ENCODE measurements at regions not wholly inside any gene's neighbourhood (a gene's known extent, or its start where the extent isn't known, plus 50 kb on each side); places are given as distances from the start of the nearest gene placed in this dataset.

DNA sequence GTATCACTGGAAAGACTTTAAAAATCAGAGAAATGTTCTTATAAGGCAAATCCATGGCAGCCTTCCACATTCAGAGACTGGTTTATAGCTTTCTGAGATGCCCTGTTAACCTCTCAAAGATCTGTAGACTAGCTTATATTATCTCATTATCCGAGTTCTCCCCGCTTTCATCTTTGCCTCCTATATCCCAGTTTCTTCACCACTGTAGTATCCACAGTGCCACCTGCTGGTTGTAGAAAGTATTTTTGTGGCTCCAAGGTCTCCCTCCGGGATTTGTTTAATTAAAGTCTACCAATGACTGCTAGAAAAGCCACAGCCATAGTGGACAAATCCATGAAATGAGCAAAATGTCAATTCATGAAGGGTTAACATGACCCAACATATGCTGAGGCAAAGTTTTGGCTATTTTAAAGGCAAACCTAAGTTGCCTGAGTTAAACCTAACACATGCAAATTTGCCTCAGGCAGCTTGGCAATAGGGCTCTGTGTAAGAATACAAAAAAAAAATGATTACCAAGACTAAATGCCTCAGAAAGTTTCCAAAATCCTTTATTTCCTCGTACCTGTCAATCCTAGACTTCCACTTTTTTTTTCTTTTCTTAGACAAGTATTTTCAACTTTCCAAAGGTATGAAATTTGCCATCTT is 218.8 kb upstream of the BMP4 start:
- no peak for ATAC-seq

DNA sequence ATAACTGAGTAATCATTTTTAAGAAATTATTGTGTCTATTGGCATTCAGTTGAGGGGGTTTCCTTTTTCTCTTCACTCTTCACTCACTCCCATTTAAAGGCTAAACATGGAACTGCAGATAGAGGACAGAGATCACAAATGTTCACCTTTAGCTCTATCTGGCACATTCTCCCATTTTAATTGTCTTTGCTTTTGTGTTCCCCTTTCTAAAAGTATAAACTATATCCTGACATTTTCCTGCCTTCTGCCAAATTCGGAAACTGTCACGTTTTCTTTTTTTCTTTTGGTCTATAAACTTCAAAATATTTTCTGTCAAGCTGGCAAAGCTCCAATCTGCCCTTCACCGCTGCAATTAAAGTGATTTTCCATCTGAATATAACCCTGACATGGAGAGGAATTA is 219.8 kb upstream of the CDKN3 start:
- no peak for ATAC-seq

DNA sequence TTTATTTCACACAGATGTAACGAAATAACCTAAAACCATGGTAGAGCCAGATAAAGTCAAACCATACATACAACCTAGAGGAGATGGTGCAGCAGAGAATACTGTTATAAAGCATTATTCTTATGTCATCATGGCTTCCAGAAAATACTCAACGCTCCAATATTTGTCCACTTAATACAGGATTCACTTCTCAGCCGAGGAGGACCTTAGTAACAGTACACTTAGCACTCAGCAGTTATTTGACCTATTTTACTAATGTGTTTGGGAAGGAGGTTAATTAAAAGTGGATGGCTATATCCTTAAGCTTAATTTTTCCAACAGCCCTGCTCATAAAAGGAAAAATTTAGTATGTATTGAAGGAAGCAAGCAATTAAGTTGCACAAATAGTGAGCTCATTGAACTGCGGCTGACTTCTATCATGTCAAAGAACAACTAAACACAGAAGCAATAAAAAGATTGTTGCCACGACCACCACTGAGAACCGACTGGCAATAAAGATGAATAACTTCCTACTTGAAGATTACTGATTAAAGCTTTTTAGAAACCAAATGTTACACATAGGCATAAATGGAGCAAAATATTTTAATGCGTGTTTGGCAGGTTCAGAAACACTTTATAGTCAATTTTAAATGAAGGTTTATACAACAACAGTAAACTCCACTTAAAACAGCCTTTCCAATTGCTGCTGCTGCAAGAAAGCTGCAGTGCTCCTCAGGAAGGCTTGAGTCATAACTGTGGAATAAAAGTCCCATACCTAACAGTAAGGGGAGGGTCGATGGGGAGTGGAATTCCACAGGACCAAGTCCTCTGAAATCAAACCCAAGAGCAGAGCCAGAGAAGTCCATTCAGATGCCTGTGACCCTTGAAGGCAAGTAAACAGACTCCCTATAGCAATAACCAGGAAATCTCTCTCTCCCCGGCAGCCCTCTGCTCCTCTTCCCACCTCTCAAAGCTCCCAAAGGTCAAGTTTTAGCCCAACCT is 218.9 kb upstream of the CDKN3 start:
- ATAC-seq: no peak

DNA sequence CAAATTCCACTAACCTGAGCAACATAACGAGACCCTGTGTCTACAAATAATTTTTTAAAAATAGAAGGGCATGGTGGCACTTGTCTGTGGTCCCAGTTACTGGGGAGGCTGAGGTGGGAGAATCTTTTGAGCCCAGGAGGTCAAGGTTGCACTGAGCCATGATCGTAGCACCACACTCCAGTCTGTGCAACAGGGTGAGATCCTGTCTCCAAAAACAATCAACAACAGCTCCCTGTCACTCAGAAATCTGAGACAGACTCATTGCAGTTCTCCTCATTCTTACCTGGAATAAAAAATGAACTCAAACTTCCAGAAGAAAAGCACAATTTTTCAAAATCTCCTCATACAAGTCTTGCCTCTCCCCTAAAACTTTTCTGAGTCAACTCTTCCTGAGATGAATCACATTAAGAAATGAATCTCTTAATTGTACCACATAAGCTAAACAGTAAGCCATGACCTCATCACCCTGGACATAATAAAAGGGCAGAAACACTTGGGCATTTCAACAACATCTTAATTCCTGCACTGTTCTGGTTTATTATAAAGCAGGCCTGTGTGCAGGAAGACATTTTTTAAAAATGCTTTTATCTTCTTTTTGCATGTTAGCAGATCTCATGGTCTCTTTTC is 214.3 kb upstream of the CDKN3 start:
- ATAC-seq: no peak

DNA sequence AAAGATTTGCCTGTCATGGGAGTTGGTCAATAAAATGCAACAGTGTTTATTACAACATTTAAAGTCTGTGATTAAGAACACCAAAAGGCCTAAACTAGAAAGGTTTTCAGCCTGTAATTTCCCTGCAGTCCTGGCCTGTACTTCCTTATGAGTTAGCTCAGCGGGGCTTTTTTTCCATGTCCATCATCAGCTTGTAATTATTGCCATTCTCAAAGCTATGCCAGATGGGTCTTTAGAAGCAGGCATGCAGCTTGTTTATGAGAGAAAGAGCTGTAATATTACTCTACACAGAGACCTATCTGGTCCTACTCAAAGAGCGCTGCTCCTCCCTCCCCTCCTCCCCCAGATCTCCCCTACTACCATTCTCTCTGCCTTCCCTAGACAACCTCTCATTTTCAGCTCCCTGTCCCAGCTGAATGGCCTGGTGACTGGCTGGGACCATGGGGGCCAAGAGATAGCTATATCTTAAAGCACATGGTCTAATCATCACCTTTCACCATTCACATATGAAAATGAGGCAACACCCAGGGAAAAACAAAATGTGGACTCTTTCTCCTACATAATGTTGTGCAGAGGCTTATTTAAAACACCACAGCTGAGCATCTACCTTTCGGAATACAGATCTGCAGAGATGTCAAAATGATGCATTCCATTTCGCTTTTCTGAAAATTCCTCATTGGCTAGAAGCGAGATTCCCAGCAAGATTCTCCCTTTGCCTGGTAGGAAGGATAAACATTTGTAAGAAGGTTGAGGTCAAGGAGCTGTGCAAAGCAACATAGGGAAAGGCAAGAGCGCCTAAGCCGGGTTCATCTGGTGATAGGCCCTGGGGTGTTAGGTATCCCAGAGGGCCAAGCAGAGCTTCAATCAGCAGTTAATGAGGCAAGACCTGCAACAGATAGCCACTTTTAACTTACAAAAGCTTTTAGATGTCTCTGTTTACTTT is 209.7 kb upstream of the CDKN3 start:
- no peak for ATAC-seq

DNA sequence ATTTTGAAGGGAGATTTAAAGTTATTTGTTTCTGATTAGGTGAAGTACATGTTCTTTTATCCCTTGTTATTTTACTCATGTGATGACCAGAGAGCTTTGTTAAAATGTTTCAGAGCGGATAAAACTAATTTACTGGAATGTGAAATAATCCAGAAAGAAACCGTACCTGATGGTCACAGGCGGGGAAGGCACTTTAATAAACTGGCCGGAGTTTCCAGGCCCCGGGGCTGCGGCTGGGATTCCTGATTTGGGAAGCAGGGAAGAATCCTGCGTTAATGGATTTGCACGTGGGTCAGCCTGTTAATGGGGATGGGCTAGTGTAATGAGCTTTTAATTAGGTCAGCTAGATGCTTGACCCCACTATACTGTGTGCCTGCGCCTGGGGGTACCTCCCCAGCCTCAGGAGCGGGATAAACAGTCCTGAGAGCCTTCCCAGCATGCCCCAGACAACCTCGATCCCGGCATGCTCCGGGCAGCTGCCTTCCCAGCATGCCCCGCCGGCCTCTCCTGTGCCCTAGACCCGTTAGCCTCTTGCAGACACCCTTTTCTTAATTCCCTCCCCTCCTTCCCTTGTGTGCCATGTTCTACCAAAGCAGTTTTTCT is 208.6 kb upstream of the CDKN3 start:
- no peak for ATAC-seq

DNA sequence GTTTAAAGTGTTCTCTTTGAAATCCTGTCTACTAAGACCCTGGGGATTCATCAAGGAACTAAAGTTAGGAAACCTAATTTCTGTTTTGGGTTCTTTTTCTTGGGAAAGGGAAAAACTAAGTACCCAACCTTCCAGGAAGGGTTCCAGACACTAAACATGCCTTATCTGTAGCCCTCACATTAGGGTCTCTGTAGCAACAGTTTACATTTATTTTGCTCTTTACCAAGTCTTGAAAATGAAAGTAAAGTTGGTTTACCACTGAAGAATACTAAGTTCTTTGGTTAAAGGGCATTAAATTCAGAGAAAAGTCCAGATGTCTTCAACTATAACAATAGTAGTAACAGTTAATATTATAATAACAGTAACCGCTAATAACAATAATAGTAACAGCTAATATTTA is 207.5 kb upstream of the CDKN3 start:
- no peak for ATAC-seq

DNA sequence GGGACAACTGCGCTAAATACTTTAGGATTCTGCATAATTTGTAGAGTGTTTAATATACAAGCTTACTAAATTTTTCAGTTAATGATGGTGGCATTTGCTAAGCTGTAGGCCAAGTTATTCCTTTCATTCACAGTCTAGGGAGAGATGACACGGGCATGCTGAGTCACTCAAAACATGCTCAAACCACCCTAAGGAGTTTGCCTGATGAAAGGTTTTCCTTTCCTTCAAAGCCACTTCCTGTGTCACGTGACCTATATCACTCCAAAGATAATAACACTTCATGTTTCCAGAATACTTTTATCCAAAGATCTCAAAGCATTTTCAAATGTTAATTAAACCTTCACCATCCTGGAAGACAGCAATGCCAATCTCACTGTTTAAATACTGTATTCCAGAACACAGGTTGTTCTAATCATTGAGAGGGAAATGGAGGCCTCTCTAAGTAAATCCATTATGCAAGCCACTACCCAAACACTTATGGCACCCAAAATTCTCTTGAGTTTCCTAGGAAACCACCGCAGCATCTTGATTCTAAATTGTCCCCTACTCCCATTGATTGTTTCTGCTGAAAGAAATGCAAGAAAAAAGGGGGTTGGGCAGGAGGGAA is 207.0 kb upstream of the CDKN3 start:
- ATAC-seq: no peak

DNA sequence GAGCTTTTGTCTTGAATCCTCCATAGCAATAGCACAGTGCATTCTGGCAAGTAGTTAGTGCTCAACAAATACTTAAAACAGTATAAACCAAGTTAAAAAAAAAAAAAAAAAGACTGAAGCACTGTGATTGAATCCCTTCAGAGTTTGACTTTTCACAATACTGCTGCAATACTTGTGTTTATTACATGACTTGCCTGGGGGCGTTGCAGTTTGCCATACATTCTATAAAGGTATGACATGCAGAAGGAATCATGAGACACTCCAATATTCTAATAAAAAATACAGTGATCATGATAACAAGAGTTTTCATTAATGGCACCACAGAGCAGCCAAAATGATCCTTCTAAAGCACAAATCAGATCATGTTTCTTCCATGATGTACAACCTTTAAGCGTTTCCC is 205.0 kb upstream of the CDKN3 start:
- ATAC-seq: no peak

DNA sequence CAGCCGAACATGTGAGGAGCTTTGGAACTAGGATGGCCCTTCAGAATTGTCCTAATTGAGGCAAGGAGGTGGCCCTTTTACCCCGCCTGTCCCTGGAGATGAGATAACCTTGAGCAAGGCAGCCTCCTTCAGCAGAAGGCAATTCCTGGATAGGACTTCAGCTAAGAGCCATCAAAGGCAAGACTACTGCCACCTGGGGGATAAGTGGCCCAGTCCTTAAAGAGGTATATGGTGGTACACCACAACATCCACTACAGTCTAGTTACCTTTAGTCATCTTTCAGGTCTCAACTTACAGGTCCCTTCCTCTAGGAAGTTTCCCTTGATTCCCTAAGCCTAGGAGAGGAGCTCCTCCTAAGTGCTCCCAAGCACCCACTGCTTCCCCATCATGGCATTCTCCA is 204.2 kb upstream of the CDKN3 start:
- ATAC-seq: no peak

DNA sequence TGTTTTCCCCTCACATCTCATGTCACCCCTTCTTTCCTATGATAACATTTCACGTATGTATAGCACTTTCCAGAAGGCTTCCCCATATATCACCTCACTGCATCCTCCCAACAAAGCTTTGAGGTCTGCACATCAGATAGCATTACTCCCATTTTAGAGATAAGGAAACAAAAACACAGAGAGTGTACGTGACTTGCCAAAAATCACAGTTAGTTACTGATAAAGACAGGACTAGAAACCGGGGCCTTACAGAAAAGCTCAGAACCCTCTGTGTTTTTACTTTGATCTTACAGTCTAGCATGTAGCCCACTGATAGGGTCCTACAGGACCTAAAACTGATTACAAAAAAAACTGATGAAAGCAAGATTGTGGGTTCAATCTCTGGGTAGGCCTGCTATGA is 202.9 kb upstream of the CDKN3 start:
- no peak for ATAC-seq

DNA sequence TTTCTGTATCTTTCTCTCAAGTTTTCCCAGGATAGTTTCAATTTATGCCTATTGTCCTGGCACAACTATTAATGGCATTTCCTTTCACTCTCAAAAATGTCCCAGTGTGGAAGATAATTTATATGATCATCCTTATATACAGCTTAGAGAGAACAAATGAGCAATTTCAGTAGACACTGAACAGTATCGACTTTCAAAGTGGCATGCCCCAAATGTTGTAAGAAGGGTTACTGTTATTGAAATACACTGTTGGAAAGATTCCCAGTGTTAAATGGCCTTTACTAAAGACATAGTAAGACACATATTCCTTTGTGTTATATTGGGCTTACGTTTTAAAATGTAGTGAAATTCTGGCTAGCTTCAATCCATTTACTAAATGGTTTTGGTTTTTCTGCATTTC is 202.3 kb upstream of the CDKN3 start:
- no peak for ATAC-seq

DNA sequence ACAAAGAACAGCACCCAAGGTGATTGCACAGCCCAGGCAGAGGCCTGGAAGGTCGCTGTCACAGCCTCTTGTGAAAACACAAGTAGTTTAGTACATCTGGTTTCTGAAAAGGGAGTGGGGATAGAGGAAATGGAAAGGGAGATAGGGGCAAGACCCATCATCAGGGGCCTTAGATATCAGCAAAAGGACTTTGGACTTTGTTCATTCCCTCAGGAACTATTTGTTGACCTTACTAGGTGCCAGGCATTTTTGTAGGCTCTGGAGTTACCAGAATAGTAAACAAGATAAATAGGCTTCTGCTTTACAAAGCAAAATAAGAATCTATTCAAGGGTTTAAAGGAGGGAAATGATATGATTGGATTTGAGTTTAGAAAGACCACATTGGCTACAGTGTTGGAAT is 199.4 kb upstream of the CDKN3 start:
- no peak for ATAC-seq

DNA sequence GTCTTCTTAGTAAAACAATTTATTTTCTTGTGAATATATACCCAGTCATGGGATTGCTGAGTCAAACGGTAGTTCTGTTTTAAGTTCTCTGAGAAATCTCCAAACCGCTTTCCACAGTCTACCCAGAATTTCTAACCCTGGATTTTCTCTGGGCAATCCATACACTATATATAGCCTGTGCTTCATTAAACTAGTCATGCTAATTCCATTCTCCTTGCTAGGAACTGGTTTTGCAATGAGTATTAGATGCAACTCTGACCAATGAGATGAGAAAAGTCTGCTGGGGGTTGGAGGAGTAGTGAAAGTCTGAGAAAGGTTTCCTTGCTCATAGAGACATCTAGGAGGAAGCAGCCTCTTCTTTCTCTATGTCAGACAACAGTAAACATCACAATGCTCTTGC is 196.1 kb upstream of the CDKN3 start:
- no peak for ATAC-seq

DNA sequence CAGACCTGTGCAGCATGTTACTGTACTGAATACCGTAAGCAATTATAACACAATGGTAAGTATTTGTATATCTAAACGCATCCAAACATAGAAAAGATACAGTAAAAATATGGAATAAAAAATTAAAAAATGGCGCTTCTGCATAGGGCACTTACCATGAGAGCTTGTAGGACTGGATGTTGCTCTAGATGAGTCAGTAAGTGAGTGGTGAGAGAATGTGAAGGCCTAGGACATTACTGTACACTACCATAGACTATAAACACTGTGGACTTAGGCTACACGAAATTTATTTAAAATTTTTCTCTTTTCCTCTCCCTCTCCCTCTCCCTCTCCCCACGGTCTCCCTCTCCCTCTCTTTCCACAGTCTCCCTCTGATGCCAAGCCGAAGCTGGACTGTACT is 194.5 kb upstream of the CDKN3 start:
- no peak for ATAC-seq

DNA sequence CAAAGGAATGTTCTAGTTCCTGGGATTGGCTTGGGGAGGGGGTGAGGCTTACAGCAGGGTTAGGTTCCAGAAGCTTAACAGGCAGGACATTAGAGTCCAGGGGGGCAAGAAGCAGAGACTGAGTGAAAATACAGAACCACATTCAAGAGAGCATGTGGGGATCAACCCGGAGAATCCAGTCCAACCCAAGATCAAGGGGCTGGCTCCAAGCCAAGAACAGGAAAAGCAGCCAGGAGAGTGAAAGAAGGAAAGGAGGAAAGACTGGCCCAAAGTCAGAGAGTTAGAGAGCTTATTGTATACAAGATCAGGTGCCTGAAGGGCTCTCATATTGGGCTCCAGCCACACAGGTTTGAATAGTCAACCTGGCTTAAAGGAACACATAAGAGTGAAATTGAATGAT is 190.3 kb upstream of the CDKN3 start:
- ATAC-seq: no peak

DNA sequence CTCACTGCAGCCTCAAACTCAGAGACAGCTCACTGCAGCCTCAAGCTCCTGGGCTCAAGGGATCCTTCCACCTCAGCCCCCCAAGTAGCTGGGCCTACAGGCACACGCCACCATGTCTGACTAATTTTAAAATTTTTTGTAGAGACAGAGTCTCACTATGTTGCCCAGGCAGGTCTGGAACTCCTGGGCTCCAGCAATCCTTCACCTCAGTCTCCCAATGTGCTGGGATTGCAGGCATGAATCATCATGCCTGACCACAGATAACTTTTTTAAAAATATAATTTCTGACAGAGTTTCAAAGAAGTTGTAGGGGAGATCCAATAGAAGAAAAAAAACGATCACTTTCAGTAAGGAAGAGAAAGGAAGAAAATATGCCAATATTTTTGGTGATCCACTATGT is 189.7 kb upstream of the CDKN3 start:
- ATAC-seq: no peak

DNA sequence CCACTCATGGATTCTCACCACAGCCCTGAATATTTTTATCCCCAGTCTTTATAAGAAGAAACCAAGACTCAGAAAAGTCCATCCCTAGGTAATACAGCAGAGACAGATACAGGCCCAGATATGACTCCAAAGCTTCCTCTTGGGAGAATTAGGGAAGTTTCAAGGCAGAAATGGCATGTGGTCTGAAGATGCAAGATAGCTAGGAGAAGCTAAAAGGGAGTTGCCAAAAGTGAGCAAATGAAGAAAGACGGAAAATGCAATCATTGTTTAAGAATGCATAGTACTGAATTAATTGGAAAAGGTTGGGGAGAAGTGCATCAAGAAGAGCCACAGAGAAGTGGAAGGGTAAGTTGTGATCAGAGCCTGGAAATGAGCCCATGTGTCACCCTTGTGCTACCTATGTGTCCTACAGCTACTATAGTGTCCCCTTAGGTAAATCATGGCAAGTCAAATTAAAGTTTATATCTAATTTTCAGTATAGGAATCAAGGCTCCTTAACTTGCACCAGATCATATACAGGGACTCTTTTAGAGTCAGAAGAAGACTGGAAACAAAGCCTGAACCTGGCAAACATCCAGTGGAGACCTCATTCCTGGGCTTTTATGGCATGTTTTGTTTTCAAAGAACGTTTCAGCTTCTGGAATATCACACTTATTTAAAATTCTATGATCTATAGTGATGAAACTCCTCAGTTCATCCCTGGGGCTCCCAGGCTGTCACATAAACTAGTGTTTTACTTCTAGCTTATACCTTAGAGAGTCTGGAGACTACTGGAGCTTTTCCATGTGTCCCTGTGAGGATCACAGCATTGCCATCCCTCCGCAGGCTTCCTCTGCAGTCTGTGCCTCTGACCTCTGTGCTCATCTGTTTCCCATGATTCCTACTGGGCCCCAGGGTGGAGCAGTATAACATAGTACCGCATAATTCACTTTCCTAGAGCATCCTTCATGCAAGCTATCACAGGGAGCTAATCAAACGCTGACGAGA is 189.0 kb upstream of the CDKN3 start:
- ATAC-seq: no peak

DNA sequence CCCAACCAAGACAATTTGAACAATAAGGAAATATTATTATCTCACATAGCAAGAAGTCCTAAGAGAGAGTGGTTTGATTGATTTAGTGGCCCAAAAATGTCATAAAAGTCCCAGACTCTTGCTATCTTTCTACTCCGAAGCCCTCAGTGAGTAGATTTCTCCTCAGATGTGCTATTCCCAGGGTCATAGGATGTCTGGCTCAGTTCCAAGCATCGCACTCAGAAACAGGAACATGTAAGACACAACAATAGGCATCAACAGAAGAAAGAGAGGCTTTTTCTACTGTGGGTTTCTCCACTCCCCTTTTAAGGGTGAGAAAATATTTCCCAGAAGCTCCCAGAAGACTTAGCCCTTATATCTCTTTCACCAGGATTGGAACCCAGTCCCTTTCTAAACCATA is 188.1 kb upstream of the CDKN3 start:
- no peak for ATAC-seq

DNA sequence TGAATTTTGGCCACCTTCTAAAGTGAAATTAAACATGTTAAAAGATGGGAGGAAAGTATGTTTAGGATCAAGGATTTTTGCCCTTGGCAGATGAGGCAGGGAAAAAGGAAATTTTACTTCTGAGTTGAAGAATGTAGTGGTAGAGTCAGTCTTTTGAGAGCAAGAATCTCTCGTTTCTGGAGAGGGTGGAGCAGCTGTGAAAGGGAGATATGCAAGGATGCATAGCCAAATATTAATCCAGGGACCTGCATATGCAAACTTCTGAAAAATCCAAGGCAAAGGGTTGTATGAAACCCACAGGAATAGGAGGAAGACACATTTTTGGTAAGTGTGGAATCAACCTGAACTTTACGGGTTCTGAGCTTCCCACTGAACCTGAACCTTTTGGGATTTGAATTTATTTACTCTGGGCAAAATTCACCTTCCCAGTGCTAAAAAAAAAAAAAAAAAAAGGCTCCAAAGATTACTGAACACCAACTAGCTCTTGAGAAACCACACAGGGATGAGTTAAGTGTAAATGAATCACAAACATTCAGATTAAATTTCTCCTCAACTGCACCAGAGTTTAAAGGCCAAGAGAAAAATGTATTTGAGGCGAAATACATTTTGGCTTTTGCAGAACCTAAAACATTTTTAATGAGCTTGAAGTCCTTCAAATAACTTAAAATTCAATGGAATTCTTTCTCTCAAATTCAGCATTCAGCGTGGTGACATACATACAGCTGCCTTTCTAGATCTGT is 187.1 kb upstream of the CDKN3 start:
- ATAC-seq: no peak
